Upper lobe of left lung (tissue), 6 donors: ENCODE measurements at regions not wholly inside any gene's neighbourhood (a gene's known extent, or its start where the extent isn't known, plus 50 kb on each side); places are given as distances from the start of the nearest gene placed in this dataset.

Experiments
- ATAC-seq, 2 donors: fragments of 200-7000 bp; cut with Tn5 transposase; one replicate each; pipeline ENCODE4 v1.9.1; 2022; ENCODE audit warnings: mild to moderate bottlenecking in 2 of 2, moderate library complexity in 2 of 2; ENCODE audit not compliant: low FRiP score in 2 of 2
- DNase-seq, 2 donors: peaks; one replicate each; pipeline ENCODE4 v3.0.0-alpha.2; 2019 to 2020
- H3K27ac ChIP-seq, 4 donors: fragments of 200-600 bp; sonication (generic); one replicate each; pipeline ENCODE4 v1.5.1; 2016 to 2019
- H3K27me3 ChIP-seq, 4 donors: fragments of 200-600 bp; sonication (generic); one replicate each; pipeline ENCODE4 v1.5.1; 2017 to 2019
- H3K36me3 ChIP-seq, 4 donors: fragments of 200-600 bp; sonication (generic); one replicate each; pipeline ENCODE4 v1.5.1; 2016 to 2019
- H3K4me1 ChIP-seq, 4 donors: fragments of 200-600 bp; sonication (generic); one replicate each; pipeline ENCODE4 v1.5.1; 2018 to 2019
- H3K4me3 ChIP-seq, 4 donors: fragments of 200-600 bp; sonication (generic); one replicate each; pipeline ENCODE4 v1.5.1; 2017 to 2019; ENCODE audit warnings: mild to moderate bottlenecking in 2 of 4, moderate library complexity in 1 of 4
- H3K9me3 ChIP-seq, 4 donors: fragments of 200-600 bp; sonication (generic); one replicate each; pipeline ENCODE4 v1.5.1; 2018 to 2019
- CTCF ChIP-seq, 6 experiments: fragments of 450-650 bp in 4 of 6; fragments of 200-600 bp in 2 of 6; sonication (generic) in 2 of 6; IDR thresholded peaks; one replicate each; pipeline ENCODE4 v1.5.1; 2016 to 2019; ENCODE audit warnings: antibody characterized with exemption in 6 of 6
- EP300 ChIP-seq, 4 donors: sonication (generic); formaldehyde crosslinking; IDR thresholded peaks; one replicate each; pipeline ENCODE4 v1.5.1; 2017; ENCODE audit warnings: antibody characterized with exemption in 4 of 4, control low read depth in 2 of 4
- POLR2A ChIP-seq, 4 donors: fragments of 450-650 bp; IDR thresholded peaks; one replicate each; pipeline ENCODE4 v1.5.1; 2016 to 2017; ENCODE audit warnings: antibody characterized with exemption in 4 of 4, mild to moderate bottlenecking in 2 of 4
- POLR2AphosphoS5 ChIP-seq, 2 donors: sonication (generic); formaldehyde crosslinking; IDR thresholded peaks; one replicate each; pipeline ENCODE4 v1.5.1; 2017; ENCODE audit warnings: antibody characterized with exemption in 2 of 2
- WGBS, 2 donors: methylation state at CpG; one replicate each; pipeline ENCODE4 v1.1.5; 2017 to 2018; 5-methylcytosine and 5-hydroxymethylcytosine counted together
- donor health status: DM: no; HTN: no; CAD: no; lungs with moderate emphysema.
- donor health status: DM: no; HTN: yes; CAD: no; lungs with severe emphysema.

DNA sequence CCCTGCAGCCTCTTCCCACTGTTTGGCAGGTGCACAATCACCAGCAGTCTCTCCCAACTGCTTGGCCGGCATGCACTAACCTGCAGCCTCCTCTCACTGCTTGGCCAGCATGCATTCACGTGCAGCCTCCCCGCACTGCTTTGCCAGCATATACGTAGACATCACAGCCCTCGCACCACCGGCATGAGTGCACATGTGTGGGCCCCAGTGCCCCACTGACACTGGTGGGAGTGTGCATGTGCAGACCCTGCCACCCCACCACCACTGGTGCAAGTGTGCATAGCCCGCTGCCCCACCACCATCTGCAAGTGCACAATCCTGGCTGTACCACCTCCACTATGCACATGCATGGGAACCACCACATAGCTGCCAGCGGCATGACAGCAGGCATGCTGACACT is 127.5 kb upstream of the SOX9 start:
- DNase-seq = peak in 1 of 2 donors; percentile 33
- Histone ChIP-seq H3K36me3 (no peaks in the 10 kb centered on the region), H3K4me3 (no peak overlapping the region), H3K27ac (no peak overlapping the region), H3K4me1 (no peaks in the 10 kb centered on the region), H3K9me3 (no peaks in the 10 kb centered on the region), H3K27me3 (no peaks in the 10 kb centered on the region)
- WGBS, 2 donors = 80 to 98% methylated on average over 2 to 8 of the region's 8 CpGs
- TF ChIP-seq EP300 (IDR thresholded peaks at IDR 0.05) (no peak), POLR2AphosphoS5 (IDR thresholded peaks at IDR 0.05) (no peak), CTCF (IDR thresholded peaks at IDR 0.05) (no peak), POLR2A (IDR thresholded peaks at IDR 0.05) (no peak)
- ATAC-seq = peak in 1 of 2 donors; percentile 29

GRCh38 chr17:71995590-71995989 is 125.2 kb upstream of the SOX9 start:
- 67 to 79% methylated on average over 2 of the region's 2 CpGs for WGBS, 2 donors
- H3K4me1 ChIP-seq = no peaks in the 10 kb centered on the region
- H3K36me3 ChIP-seq = no peaks in the 10 kb centered on the region
- H3K4me3 ChIP-seq = no peak overlapping the region
- no peak for TF ChIP-seq POLR2AphosphoS5 (IDR thresholded peaks at IDR 0.05)
- TF ChIP-seq POLR2A (IDR thresholded peaks at IDR 0.05) = no peak
- no peak for TF ChIP-seq CTCF (IDR thresholded peaks at IDR 0.05)
- no peak for TF ChIP-seq EP300 (IDR thresholded peaks at IDR 0.05)
- ATAC-seq (no peak), DNase-seq (no peak)
- no peak overlapping the region for H3K27ac ChIP-seq
- H3K27me3 ChIP-seq = no peaks in the 10 kb centered on the region
- H3K9me3 ChIP-seq = no peaks in the 10 kb centered on the region

DNA sequence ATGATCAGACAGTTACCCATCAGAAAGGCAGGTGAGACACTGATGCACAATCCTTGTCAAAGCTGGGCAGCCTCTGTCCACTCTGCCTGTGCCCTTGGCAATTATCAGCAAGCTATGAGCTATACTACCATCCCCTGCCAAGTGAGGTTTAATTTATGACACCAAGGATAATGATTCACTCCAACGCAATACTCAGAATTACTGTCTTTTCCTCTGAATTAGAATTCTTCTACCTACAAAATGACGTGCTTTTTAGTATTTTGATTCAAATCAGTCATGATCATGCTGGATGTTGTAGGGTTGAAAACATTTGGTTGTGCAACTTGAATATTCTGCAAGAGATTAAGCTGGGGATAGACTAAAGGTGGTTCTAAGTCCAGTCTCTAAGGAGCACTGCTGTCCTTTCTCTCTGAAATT is 116.8 kb upstream of the SOX9 start:
- DNase-seq (no peak), ATAC-seq (peak in 1 of 2 donors; percentile 11)
- H3K27me3 ChIP-seq = no peaks in the 10 kb centered on the region
- H3K36me3 ChIP-seq = no peaks in the 10 kb centered on the region
- no peak overlapping the region for H3K27ac ChIP-seq
- no peaks in the 10 kb centered on the region for H3K4me1 ChIP-seq
- TF ChIP-seq EP300 (IDR thresholded peaks at IDR 0.05) (no peak), POLR2A (IDR thresholded peaks at IDR 0.05) (no peak), POLR2AphosphoS5 (IDR thresholded peaks at IDR 0.05) (no peak), CTCF (IDR thresholded peaks at IDR 0.05) (no peak)
- 81 to 84% methylated on average over 2 of the region's 2 CpGs for WGBS, 2 donors
- no peak overlapping the region for H3K4me3 ChIP-seq
- H3K9me3 ChIP-seq = no peaks in the 10 kb centered on the region

GRCh38 chr17:72004611-72005331 is 116.0 kb upstream of the SOX9 start:
- Histone ChIP-seq H3K36me3 (no peaks in the 10 kb centered on the region), H3K4me3 (no peak overlapping the region), H3K4me1 (no peaks in the 10 kb centered on the region), H3K27me3 (no peaks in the 10 kb centered on the region), H3K27ac (no peak overlapping the region), H3K9me3 (no peaks in the 10 kb centered on the region)
- 72 to 89% methylated on average over 10 of the region's 10 CpGs for WGBS, 2 donors
- TF ChIP-seq POLR2A (IDR thresholded peaks at IDR 0.05) (no peak), POLR2AphosphoS5 (IDR thresholded peaks at IDR 0.05) (no peak), CTCF (IDR thresholded peaks at IDR 0.05) (no peak), EP300 (IDR thresholded peaks at IDR 0.05) (no peak)
- DNase-seq = no peak
- ATAC-seq = no peak
